ENCODE measurements at regions not wholly inside any gene's neighbourhood (a gene's known extent, or its start where the extent isn't known, plus 50 kb on each side); places are given as distances from the start of the nearest gene placed in this dataset.

DNA sequence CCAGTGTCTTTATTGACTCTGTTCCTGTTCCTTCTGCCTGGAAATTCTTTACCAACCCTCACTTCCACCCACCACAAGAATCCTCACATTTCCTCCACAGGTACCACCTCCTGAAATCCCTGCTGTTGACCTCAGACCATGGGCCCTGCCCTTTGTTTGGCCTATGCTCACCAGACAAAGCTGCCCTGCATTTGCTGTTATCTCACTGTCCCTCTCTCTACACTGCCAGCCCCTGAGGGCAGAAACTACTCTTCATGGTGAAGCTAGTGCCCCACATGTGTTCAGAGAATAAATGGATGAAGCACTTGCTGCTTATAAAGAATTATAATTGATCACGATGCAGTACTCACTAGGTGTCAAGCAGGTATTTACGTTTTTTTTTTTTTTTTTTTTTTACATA is 608.4 kb downstream of the TSN start:
- no peaks in the 10 kb centered on the region for H3K36me3 ChIP-seq (ENCODE audit: control insufficient read depth in 2 of 4, insufficient read depth in 4 of 4, low read length in 3 of 4)
- H4K91ac ChIP-seq (replicated peaks; ENCODE audit: insufficient read length, low read length): no peak overlapping the region
- H4K8ac ChIP-seq (ENCODE audit: extremely low read depth, insufficient read depth, low read length): no peak overlapping the region
- DNase-seq (ENCODE audit: low read depth in 1 of 2, low spot score in 2 of 2): no peak
- no peak overlapping the region for H2BK120ac ChIP-seq (replicated peaks; ENCODE audit: low read depth, low read length)
- no peaks in the 10 kb centered on the region for H3K9me3 ChIP-seq (ENCODE audit: insufficient read depth in 2 of 2, low read depth in 1 of 2, low read length in 1 of 2)
- H3K27me3 ChIP-seq (replicated peaks in 1 of 4; ENCODE audit: control insufficient read depth in 3 of 4, extremely low read depth in 1 of 4, insufficient read depth in 3 of 4, low read length in 3 of 4): no peaks in the 10 kb centered on the region
- no peaks in the 10 kb centered on the region for H3K79me2 ChIP-seq (ENCODE audit: control insufficient read depth in 1 of 2, insufficient read depth in 2 of 2, low read length in 2 of 2)
- H4K5ac ChIP-seq (ENCODE audit: insufficient read length, low read depth, low read length): no peak overlapping the region
- H3K14ac ChIP-seq (ENCODE audit: insufficient read length): no peak overlapping the region
- H3K4me1 ChIP-seq (replicated peaks in 1 of 4; ENCODE audit: control insufficient read depth in 3 of 4, insufficient read depth in 4 of 4, low read length in 3 of 4): no peaks in the 10 kb centered on the region
- no peak overlapping the region for H3K4me3 ChIP-seq (ENCODE audit: extremely low read depth in 1 of 4, insufficient read depth in 2 of 4, low read depth in 3 of 4, low read length in 4 of 4)
- H3K27ac ChIP-seq (ENCODE audit: low read depth, low read length): no peak overlapping the region
- FAIRE-seq: no peak
- H3K79me1 ChIP-seq (ENCODE audit: low read depth, low read length): no peaks in the 10 kb centered on the region
- H4K20me1 ChIP-seq (replicated peaks in 1 of 2; ENCODE audit: control insufficient read depth in 1 of 2, insufficient read depth in 2 of 2, low read length in 2 of 2): no peaks in the 10 kb centered on the region
- H3K23me2 ChIP-seq (ENCODE audit: low read depth, low read length): no peaks in the 10 kb centered on the region
- no peak overlapping the region for H3K18ac ChIP-seq (ENCODE audit: extremely low read depth, low read length)
- H3K4me2 ChIP-seq (ENCODE audit: insufficient read depth in 1 of 2, low read depth in 2 of 2, low read length in 2 of 2): no peak overlapping the region
- no peak overlapping the region for H3K9ac ChIP-seq (replicated peaks in 1 of 4; ENCODE audit: extremely low read depth in 1 of 4, low read depth in 3 of 4, low read length in 3 of 4)
- H2BK20ac ChIP-seq (ENCODE audit: low read length): no peak overlapping the region
- TF ChIP-seq CHD2 (IDR thresholded peaks at IDR 0.05; ENCODE audit: low read length) (no peak), GTF2F1 (IDR thresholded peaks at IDR 0.05; ENCODE audit: borderline replicate concordance, low read depth, low read length) (no peak)
- 86% methylated on average over 1 of the region's 2 CpGs; no CpG with 5 or more reads in 1 of the 2 experiments for WGBS, 2 experiments (ENCODE audit: extremely low coverage in 1 of 2, insufficient coverage in 1 of 2, insufficient read length in 1 of 2, insufficient replicate concordance in 2 of 2, low coverage in 1 of 2, low lambda C conversion rate in 2 of 2, missing lambda C conversion rate in 1 of 2)
- no peak overlapping the region for H2BK5ac ChIP-seq (ENCODE audit: low read depth, low read length)
- no peak overlapping the region; the same call in 1 of the 2 replicates for H2AFZ ChIP-seq (ENCODE audit: low read length)
- H2BK12ac ChIP-seq (ENCODE audit: low read depth, low read length): no peak overlapping the region
- CTCF ChIA-PET (ENCODE audit: partially characterized antibody): interaction anchor here (0.7 kb wide), 1 partner anchor 1630 kb away, joined by 3 read pairs; no protein-coding TSS in a partner anchor
- no peak overlapping the region for H2BK15ac ChIP-seq (ENCODE audit: low read length)
- H3K56ac ChIP-seq (replicated peaks; ENCODE audit: insufficient read length, low read depth, low read length): no peak overlapping the region
- H3K4ac ChIP-seq (replicated peaks; ENCODE audit: insufficient read length, low read depth, low read length): no peak overlapping the region
- H2AK5ac ChIP-seq (ENCODE audit: low read depth, low read length): no peak overlapping the region
- H3K23ac ChIP-seq (ENCODE audit: insufficient read length): no peak overlapping the region
- POLR2A ChIA-PET (ENCODE audit: partially characterized antibody): interaction anchor here (0.6 kb wide), 1 partner anchor 111 kb away, joined by 3 read pairs; no protein-coding TSS in a partner anchor
